H9 (cell line): ENCODE measurements at regions not wholly inside any gene's neighbourhood (a gene's known extent, or its start where the extent isn't known, plus 50 kb on each side); places are given as distances from the start of the nearest gene placed in this dataset.

Experiments
- DNase-seq: peaks from one replicate; pipeline ENCODE4 v3.0.0-alpha.2; 2017
- H2AFZ ChIP-seq: one replicate; pipeline ENCODE4 v1.6.1; 2013; ENCODE audit warnings: mild to moderate bottlenecking, low read length, control low read depth, moderate library complexity
- H2AK5ac ChIP-seq: 2 replicates; pipeline ENCODE4 v1.6.1; 2013; ENCODE audit warnings: low read length, control low read depth, mixed read lengths; ENCODE audit not compliant: insufficient read length
- H2BK120ac ChIP-seq: one replicate; pipeline ENCODE4 v1.6.1; 2013; ENCODE audit warnings: low read depth, mild to moderate bottlenecking, low read length, control low read depth, inconsistent platforms; ENCODE audit not compliant: poor library complexity, severe bottlenecking
- H2BK12ac ChIP-seq: 2 replicates; pipeline ENCODE4 v1.6.1; 2013; ENCODE audit warnings: low read length, control low read depth, mixed read lengths, low read depth; ENCODE audit not compliant: insufficient read length
- H2BK15ac ChIP-seq: 2 replicates; pipeline ENCODE4 v1.6.1; 2013; ENCODE audit warnings: low read depth, low read length, control low read depth
- H2BK20ac ChIP-seq: one replicate; pipeline ENCODE4 v1.6.1; 2013; ENCODE audit warnings: low read depth, mild to moderate bottlenecking, low read length, control low read depth, inconsistent platforms; ENCODE audit not compliant: poor library complexity, severe bottlenecking
- H2BK5ac ChIP-seq: 2 replicates; pipeline ENCODE4 v1.6.1; 2013; ENCODE audit warnings: low read length, control low read depth, mixed read lengths; ENCODE audit not compliant: insufficient read length
- H3K14ac ChIP-seq: 2 replicates; pipeline ENCODE4 v1.6.1; 2013; ENCODE audit warnings: low read length, control low read depth; ENCODE audit not compliant: insufficient read depth
- H3K18ac ChIP-seq: 2 replicates; pipeline ENCODE4 v1.6.1; 2013; ENCODE audit warnings: low read depth, mild to moderate bottlenecking, mixed read lengths, low read length, control low read depth; ENCODE audit not compliant: insufficient read length
- H3K23ac ChIP-seq: 2 replicates; pipeline ENCODE4 v1.6.1; 2013; ENCODE audit warnings: low read length, control low read depth, mixed read lengths, low read depth; ENCODE audit not compliant: insufficient read length
- H3K23me2 ChIP-seq: 2 replicates; pipeline ENCODE4 v1.6.1; 2013; ENCODE audit warnings: low read depth, mild to moderate bottlenecking, mixed read lengths, low read length, control low read depth; ENCODE audit not compliant: insufficient read length, poor library complexity, severe bottlenecking
- H3K27ac ChIP-seq: 2 replicates; pipeline ENCODE4 v1.5.1; 2013; ENCODE audit warnings: low read length, control low read depth, mixed read lengths, low read depth; ENCODE audit not compliant: insufficient read length
- H3K27me3 ChIP-seq: 2 replicates; pipeline ENCODE4 v1.6.1; 2013; ENCODE audit warnings: low read length, control low read depth, inconsistent platforms; ENCODE audit not compliant: insufficient read depth
- H3K4ac ChIP-seq: 2 replicates; pipeline ENCODE4 v1.6.1; 2013; ENCODE audit warnings: low read depth, mild to moderate bottlenecking, control low read depth, inconsistent platforms, low read length, moderate library complexity
- H3K4me1 ChIP-seq: 2 replicates; pipeline ENCODE4 v1.6.1; 2013; ENCODE audit warnings: low read length, control low read depth, inconsistent platforms; ENCODE audit not compliant: insufficient read depth
- H3K4me2 ChIP-seq: 2 replicates; pipeline ENCODE4 v1.6.1; 2013; ENCODE audit warnings: low read length, control low read depth, mixed read lengths; ENCODE audit not compliant: insufficient read length, insufficient read depth
- H3K56ac ChIP-seq: 2 replicates; pipeline ENCODE4 v1.6.1; 2013; ENCODE audit warnings: low read depth, mild to moderate bottlenecking, mixed read lengths, low read length, control low read depth; ENCODE audit not compliant: insufficient read length
- H3K79me1 ChIP-seq: 2 replicates; pipeline ENCODE4 v1.6.1; 2013; ENCODE audit warnings: low read depth, mild to moderate bottlenecking, moderate library complexity, low read length, control low read depth, inconsistent platforms; ENCODE audit not compliant: insufficient read depth, poor library complexity, severe bottlenecking
- H3K79me2 ChIP-seq: 2 replicates; pipeline ENCODE4 v1.6.1; 2013; ENCODE audit warnings: low read length, control low read depth, inconsistent platforms; ENCODE audit not compliant: insufficient read depth
- H3K9ac ChIP-seq: 2 replicates; pipeline ENCODE4 v1.6.1; 2013; ENCODE audit warnings: low read length, control low read depth, mixed read lengths; ENCODE audit not compliant: insufficient read length; ENCODE audit errors: extremely low read depth
- H3K9me3 ChIP-seq: one replicate; pipeline ENCODE4 v1.6.1; 2013; ENCODE audit warnings: low read depth, low read length, inconsistent platforms; ENCODE audit not compliant: control insufficient read depth
- H3T11ph ChIP-seq: one replicate; pipeline ENCODE4 v1.6.1; 2013; ENCODE audit warnings: mild to moderate bottlenecking, low read length, control low read depth, inconsistent platforms
- H4K20me1 ChIP-seq: one replicate; pipeline ENCODE4 v1.6.1; 2013; ENCODE audit not compliant: control insufficient read depth, insufficient read length, insufficient read depth
- H4K5ac ChIP-seq: 2 replicates; pipeline ENCODE4 v1.6.1; 2013; ENCODE audit warnings: low read depth, mild to moderate bottlenecking, mixed read lengths, low read length, control low read depth; ENCODE audit not compliant: insufficient read length
- H4K8ac ChIP-seq: replicated peaks from 2 replicates; pipeline ENCODE4 v1.6.1; 2013; ENCODE audit warnings: low read length, control low read depth, mixed read lengths, low read depth; ENCODE audit not compliant: insufficient read length
- H4K91ac ChIP-seq: 2 replicates; pipeline ENCODE4 v1.6.1; 2013; ENCODE audit warnings: low read depth, mild to moderate bottlenecking, moderate library complexity, mixed read lengths, low read length, control low read depth; ENCODE audit not compliant: insufficient read length
- H3K27ac Mint-ChIP-seq, 3 experiments: 2 replicates in 2 of 3; 3 replicates in 1 of 3; pipeline ENCODE4 v1.8.0; 2020 to 2021; ENCODE audit warnings: mixed read lengths in 3 of 3, mild to moderate bottlenecking in 1 of 3, moderate library complexity in 1 of 3
- H3K27me3 Mint-ChIP-seq: 2 replicates; pipeline ENCODE4 v1.8.0; 2021; ENCODE audit warnings: low read depth, mild to moderate bottlenecking, moderate library complexity, mixed read lengths
- H3K36me3 Mint-ChIP-seq, 3 experiments: 2 replicates in 2 of 3; 3 replicates in 1 of 3; pipeline ENCODE4 v1.8.0; 2020 to 2021; ENCODE audit warnings: low read depth in 3 of 3, mixed read lengths in 3 of 3; ENCODE audit not compliant: insufficient read depth in 1 of 3
- H3K4me1 Mint-ChIP-seq, 2 experiments: 2 replicates each; pipeline ENCODE4 v1.8.0; 2020; ENCODE audit warnings: mixed read lengths in 2 of 2
- H3K4me3 Mint-ChIP-seq, 2 experiments: 2 replicates in 1 of 2; 3 replicates in 1 of 2; pipeline ENCODE4 v1.8.0; 2020 to 2021; ENCODE audit warnings: mild to moderate bottlenecking in 2 of 2, mixed read lengths in 2 of 2, moderate library complexity in 1 of 2
- H3K9me3 Mint-ChIP-seq, 2 experiments: 2 replicates in 1 of 2; 3 replicates in 1 of 2; pipeline ENCODE4 v1.8.0; 2020; ENCODE audit warnings: mild to moderate bottlenecking in 2 of 2, mixed read lengths in 2 of 2, moderate library complexity in 1 of 2
- WGBS: extraction: QIAGEN DNeasy Blood & Tissue Kit; methylation state at CpG from one replicate; pipeline ENCODE4 v1.1.7; 2013; ENCODE audit warnings: missing lambda C conversion rate, low lambda C conversion rate, mixed read lengths; ENCODE audit not compliant: insufficient read length; ENCODE audit errors: extremely low coverage; 5-methylcytosine and 5-hydroxymethylcytosine counted together
- TF ChIP-seq, protein P1 (sequence below): fragments of 200-600 bp; sonication (generic); conservative IDR thresholded peaks from 3 replicates; pipeline ENCODE4 v1.8.0; 2021; ENCODE audit warnings: antibody characterized with exemption, mild to moderate bottlenecking

DNA sequence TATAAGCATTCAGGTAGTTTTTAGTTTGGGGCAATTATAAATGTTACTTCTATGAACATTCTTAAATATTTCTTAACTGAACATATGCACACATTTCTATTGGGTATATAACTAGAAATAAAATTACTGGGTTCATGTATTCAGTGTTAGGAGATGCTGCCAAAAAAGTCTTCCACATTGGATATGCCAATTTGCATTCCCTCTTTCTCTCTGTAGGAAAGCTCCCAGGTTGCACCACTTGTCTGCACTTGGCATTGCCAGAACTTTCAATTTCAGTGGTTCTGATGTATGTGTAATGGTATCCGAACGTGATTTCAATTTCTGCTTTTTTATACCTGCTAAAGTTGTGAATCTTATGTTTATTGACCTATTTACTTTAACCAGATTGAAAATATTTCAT lies 972.1 kb upstream of the PRR20A start:
- H2BK20ac ChIP-seq = no peak overlapping the region
- Mint-ChIP-seq H3K27ac (no peak overlapping the region), H3K9me3 (peaks cover 2 to 3% of the 10 kb centered on the region in 2 experiments; a peak in 2 of 5 replicates), H3K27me3 (no peaks in the 10 kb centered on the region), H3K36me3 (peaks cover 0 to 18% (median 14%) of the 10 kb centered on the region in 3 experiments; a peak in 6 of 7 replicates), H3K4me3 (no peak overlapping the region), H3K4me1 (peaks cover 17 to 20% of the 10 kb centered on the region in 2 experiments)
- no peak overlapping the region for H3K14ac ChIP-seq
- no peaks in the 10 kb centered on the region for H3K27me3 ChIP-seq
- no peak overlapping the region for H4K91ac ChIP-seq
- H3K4ac ChIP-seq = no peak overlapping the region
- no peak overlapping the region for H3K4me2 ChIP-seq
- H4K5ac ChIP-seq = no peak overlapping the region
- H2AFZ ChIP-seq = no peak overlapping the region
- H2BK12ac ChIP-seq = no peak overlapping the region
- no peak overlapping the region for H2BK15ac ChIP-seq
- no peak for DNase-seq
- no peak overlapping the region for H4K8ac ChIP-seq
- no peak overlapping the region for H3K9ac ChIP-seq
- no peak overlapping the region for H2AK5ac ChIP-seq
- no peak overlapping the region for H3K23ac ChIP-seq
- no peak overlapping the region for H3K18ac ChIP-seq
- TF ChIP-seq, protein P1, sequence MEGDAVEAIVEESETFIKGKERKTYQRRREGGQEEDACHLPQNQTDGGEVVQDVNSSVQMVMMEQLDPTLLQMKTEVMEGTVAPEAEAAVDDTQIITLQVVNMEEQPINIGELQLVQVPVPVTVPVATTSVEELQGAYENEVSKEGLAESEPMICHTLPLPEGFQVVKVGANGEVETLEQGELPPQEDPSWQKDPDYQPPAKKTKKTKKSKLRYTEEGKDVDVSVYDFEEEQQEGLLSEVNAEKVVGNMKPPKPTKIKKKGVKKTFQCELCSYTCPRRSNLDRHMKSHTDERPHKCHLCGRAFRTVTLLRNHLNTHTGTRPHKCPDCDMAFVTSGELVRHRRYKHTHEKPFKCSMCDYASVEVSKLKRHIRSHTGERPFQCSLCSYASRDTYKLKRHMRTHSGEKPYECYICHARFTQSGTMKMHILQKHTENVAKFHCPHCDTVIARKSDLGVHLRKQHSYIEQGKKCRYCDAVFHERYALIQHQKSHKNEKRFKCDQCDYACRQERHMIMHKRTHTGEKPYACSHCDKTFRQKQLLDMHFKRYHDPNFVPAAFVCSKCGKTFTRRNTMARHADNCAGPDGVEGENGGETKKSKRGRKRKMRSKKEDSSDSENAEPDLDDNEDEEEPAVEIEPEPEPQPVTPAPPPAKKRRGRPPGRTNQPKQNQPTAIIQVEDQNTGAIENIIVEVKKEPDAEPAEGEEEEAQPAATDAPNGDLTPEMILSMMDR = no peak
- H3K9me3 ChIP-seq = no peaks in the 10 kb centered on the region
- H3K79me2 ChIP-seq = no peaks in the 10 kb centered on the region
- no peak overlapping the region for H3T11ph ChIP-seq
- H2BK120ac ChIP-seq = no peak overlapping the region
- H2BK5ac ChIP-seq = no peak overlapping the region
- no peak overlapping the region for H3K56ac ChIP-seq
- H3K27ac ChIP-seq = no peak overlapping the region
- WGBS = no CpG with 5 or more reads among the region's 2 CpGs
- no peaks in the 10 kb centered on the region; the same call in 1 of the 2 replicates for H3K4me1 ChIP-seq
- H4K20me1 ChIP-seq = no peaks in the 10 kb centered on the region
- H3K23me2 ChIP-seq = no peaks in the 10 kb centered on the region
- H3K79me1 ChIP-seq = no peaks in the 10 kb centered on the region
